ENCODE measurements at regions not wholly inside any gene's neighbourhood (a gene's known extent, or its start where the extent isn't known, plus 50 kb on each side); places are given as distances from the start of the nearest gene placed in this dataset.
"Not testable (repeated sequence)": the region's sequence is repeated elsewhere in the genome, so short reads cannot be mapped to it uniquely, and the experiment has no call there.

DNA sequence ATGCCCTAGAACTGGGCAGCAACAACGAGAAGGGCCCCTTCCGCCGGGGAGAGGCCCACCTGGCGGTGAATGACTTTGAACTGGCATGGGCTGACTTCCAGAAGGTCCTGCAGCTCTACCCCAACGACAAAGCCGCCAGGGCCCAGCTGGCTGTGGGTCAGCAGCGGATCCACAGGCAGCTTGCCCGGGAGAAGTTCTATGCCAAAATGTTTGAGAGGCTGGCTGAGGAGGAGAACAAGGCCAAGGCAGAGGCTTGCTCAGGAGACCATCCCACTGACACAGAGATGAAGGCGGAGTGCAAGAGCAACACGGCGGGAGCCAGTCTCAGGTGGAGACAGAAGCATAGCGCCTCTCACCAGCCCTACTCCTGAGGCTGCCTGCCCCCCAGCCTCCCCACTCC lies 276.6 kb downstream of the SPATA31A1 start:
- H3K4me3 ChIP-seq (ENCODE audit: low read depth in 2 of 2, low read length in 2 of 2); CTCF ChIA-PET; BruUV-seq (replicated peaks); POLR2A ChIA-PET; H3K36me3 ChIP-seq (ENCODE audit: control insufficient read depth, insufficient read depth, low read length); intact Hi-C loops (cut with micrococcal nuclease; ENCODE audit: unreplicated experiment); H3K27me3 ChIP-seq (ENCODE audit: control insufficient read depth, insufficient read depth, low read length); ATAC-seq; H3K4me1 ChIP-seq (ENCODE audit: control insufficient read depth, insufficient read depth, low read length); H3K27ac ChIP-seq (ENCODE audit: low read length); DNase-seq (ENCODE audit: low read depth, low spot score); H3K9me3 ChIP-seq (ENCODE audit: control insufficient read depth, insufficient read depth, low read depth, low read length); in situ Hi-C loops (cut with HindIII; ENCODE audit: low pct_unique_long_range_greater_than_20kb, low sequenced_read_pairs): not testable (repeated sequence)

DNA sequence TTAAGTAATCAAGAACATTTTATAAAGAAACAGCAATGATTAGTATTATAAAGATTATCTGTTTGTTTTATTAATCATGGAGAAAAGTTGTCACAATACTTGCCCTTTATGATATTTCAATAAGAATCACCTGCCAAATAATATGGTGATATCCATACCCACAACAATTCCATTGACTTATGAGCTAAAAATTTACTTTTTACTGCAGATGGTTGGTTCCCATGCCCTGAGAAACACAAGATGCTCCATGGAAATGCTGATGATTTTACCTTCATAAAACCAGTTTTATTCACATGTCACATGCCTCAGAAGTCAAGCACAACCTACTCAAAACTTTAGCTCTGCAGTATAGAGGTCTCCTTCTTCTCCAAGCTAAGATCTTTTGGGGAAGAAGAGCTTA lies 293.6 kb downstream of the SPATA31A1 start:
- intact Hi-C loops (cut with micrococcal nuclease; ENCODE audit: unreplicated experiment): not testable (repeated sequence)

DNA sequence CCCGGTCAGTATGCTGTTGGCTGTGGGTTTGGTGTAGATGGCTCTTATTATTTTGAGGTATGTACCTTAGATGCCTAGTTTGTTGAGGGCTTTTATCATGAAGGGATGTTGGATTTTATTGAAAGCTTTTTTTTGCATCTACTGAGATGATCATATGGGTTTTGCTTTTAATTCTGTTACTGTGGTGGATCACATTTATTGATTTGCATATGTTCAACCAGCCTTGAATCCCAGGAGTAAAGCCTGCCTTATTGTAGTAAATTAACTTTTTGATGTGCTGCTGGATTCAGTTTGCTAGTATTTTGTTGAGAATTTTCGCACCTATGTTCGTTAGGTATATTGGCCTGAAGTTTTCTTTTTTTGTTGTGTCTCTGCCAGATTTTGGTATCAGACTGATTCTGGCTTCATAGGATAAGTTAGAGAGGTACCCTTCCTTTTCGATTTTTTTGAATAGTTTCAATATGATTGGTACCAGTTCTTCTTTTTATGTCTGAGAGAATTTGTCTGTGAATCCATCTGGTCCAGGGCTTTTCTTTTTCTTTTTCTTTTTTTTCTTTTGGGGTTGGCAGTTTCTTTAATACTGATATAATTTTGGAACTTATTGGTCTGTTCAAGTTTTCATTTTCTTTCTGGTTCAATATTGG lies 301.6 kb downstream of the SPATA31A1 start:
- in situ Hi-C loops (cut with HindIII; ENCODE audit: low pct_unique_long_range_greater_than_20kb, low sequenced_read_pairs); DNase-seq (ENCODE audit: low read depth, low spot score); BruUV-seq (replicated peaks); H3K27me3 ChIP-seq (ENCODE audit: control insufficient read depth, insufficient read depth, low read length); H3K4me3 ChIP-seq (ENCODE audit: low read depth in 2 of 2, low read length in 2 of 2); H3K36me3 ChIP-seq (ENCODE audit: control insufficient read depth, insufficient read depth, low read length); ATAC-seq; H3K4me1 ChIP-seq (ENCODE audit: control insufficient read depth, insufficient read depth, low read length); CTCF ChIA-PET; H3K9me3 ChIP-seq (ENCODE audit: control insufficient read depth, insufficient read depth, low read depth, low read length); H3K27ac ChIP-seq (ENCODE audit: low read length); intact Hi-C loops (cut with micrococcal nuclease; ENCODE audit: unreplicated experiment); POLR2A ChIA-PET: not testable (repeated sequence)

More for the DNA sequence above, 293.6 kb downstream of the SPATA31A1 start:
- in situ Hi-C loops (cut with HindIII; ENCODE audit: low pct_unique_long_range_greater_than_20kb, low sequenced_read_pairs); DNase-seq (ENCODE audit: low read depth, low spot score); ATAC-seq; H3K9me3 ChIP-seq (ENCODE audit: control insufficient read depth, insufficient read depth, low read depth, low read length); H3K27ac ChIP-seq (ENCODE audit: low read length); H3K36me3 ChIP-seq (ENCODE audit: control insufficient read depth, insufficient read depth, low read length); BruUV-seq (replicated peaks); H3K4me3 ChIP-seq (ENCODE audit: low read depth in 2 of 2, low read length in 2 of 2); H3K4me1 ChIP-seq (ENCODE audit: control insufficient read depth, insufficient read depth, low read length); CTCF ChIA-PET; H3K27me3 ChIP-seq (ENCODE audit: control insufficient read depth, insufficient read depth, low read length); POLR2A ChIA-PET: not testable (repeated sequence)

DNA sequence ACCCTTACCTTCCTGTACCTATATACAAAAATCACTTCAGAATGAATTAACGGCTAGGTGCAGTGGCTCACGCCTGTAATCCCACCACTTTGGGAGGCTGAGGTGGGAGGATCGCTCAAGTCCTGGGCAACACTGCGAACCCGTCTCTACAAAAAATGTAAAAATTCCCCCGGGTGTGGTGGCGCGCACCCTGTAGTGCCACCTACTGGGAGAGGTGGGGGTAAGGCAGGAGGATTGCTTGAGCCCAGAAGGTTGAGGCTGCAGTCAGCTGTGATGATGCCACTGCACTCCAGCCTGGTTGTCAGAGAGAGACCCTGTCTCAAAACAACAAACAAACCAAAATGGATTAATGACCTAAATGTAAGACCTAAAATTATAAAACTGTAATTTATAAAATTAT lies 307.6 kb downstream of the SPATA31A1 start:
- H3K4me3 ChIP-seq (ENCODE audit: low read depth in 2 of 2, low read length in 2 of 2); intact Hi-C loops (cut with micrococcal nuclease; ENCODE audit: unreplicated experiment); H3K4me1 ChIP-seq (ENCODE audit: control insufficient read depth, insufficient read depth, low read length); H3K9me3 ChIP-seq (ENCODE audit: control insufficient read depth, insufficient read depth, low read depth, low read length); POLR2A ChIA-PET; DNase-seq (ENCODE audit: low read depth, low spot score); CTCF ChIA-PET; H3K27ac ChIP-seq (ENCODE audit: low read length); in situ Hi-C loops (cut with HindIII; ENCODE audit: low pct_unique_long_range_greater_than_20kb, low sequenced_read_pairs); BruUV-seq (replicated peaks); H3K36me3 ChIP-seq (ENCODE audit: control insufficient read depth, insufficient read depth, low read length); ATAC-seq; H3K27me3 ChIP-seq (ENCODE audit: control insufficient read depth, insufficient read depth, low read length): not testable (repeated sequence)

DNA sequence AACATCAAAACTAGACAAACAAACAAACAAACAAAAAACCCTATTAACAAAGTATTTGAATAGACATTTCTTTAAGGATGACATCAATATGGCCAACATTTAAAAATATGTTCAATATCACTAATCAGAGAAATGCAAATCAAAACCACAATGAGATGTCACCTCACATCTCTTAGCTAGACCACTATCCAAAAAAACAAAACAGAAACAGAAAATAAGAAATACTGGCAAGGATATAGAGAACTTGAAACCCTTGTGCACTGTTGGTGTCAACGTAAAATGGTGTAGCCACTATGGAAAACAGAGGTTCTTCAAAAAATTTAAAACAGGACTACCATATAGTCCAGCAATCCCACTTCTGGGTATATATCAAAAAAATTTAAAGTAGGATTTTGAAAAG lies 308.2 kb downstream of the SPATA31A1 start:
- H3K27me3 ChIP-seq (ENCODE audit: control insufficient read depth, insufficient read depth, low read length); POLR2A ChIA-PET; CTCF ChIA-PET; H3K4me1 ChIP-seq (ENCODE audit: control insufficient read depth, insufficient read depth, low read length); H3K36me3 ChIP-seq (ENCODE audit: control insufficient read depth, insufficient read depth, low read length); ATAC-seq; H3K9me3 ChIP-seq (ENCODE audit: control insufficient read depth, insufficient read depth, low read depth, low read length); BruUV-seq (replicated peaks); in situ Hi-C loops (cut with HindIII; ENCODE audit: low pct_unique_long_range_greater_than_20kb, low sequenced_read_pairs); H3K27ac ChIP-seq (ENCODE audit: low read length); DNase-seq (ENCODE audit: low read depth, low spot score); H3K4me3 ChIP-seq (ENCODE audit: low read depth in 2 of 2, low read length in 2 of 2); intact Hi-C loops (cut with micrococcal nuclease; ENCODE audit: unreplicated experiment): not testable (repeated sequence)

DNA sequence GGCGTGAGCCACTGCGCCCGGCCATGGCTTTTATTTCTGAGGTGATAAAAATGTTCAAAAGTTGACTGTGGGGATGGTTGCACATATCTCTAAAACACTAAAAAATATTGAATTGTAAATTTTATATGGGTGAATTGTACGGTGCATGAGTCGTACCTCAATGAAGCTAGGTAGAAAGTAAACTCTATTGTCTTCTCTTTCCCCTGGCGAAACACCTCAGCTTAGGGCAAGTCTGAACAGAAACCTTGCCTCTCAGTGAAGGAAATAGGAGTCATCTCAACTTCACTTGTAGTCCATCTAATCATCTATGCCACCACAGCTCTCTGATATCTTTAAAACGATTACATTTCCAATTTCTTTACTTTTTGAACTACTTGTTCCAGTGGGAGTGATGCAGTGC lies 309.6 kb downstream of the SPATA31A1 start:
- in situ Hi-C loops (cut with HindIII; ENCODE audit: low pct_unique_long_range_greater_than_20kb, low sequenced_read_pairs); H3K4me1 ChIP-seq (ENCODE audit: control insufficient read depth, insufficient read depth, low read length); POLR2A ChIA-PET; CTCF ChIA-PET; ATAC-seq; H3K9me3 ChIP-seq (ENCODE audit: control insufficient read depth, insufficient read depth, low read depth, low read length); DNase-seq (ENCODE audit: low read depth, low spot score); H3K36me3 ChIP-seq (ENCODE audit: control insufficient read depth, insufficient read depth, low read length); H3K27ac ChIP-seq (ENCODE audit: low read length); intact Hi-C loops (cut with micrococcal nuclease; ENCODE audit: unreplicated experiment); H3K27me3 ChIP-seq (ENCODE audit: control insufficient read depth, insufficient read depth, low read length); H3K4me3 ChIP-seq (ENCODE audit: low read depth in 2 of 2, low read length in 2 of 2); BruUV-seq (replicated peaks): not testable (repeated sequence)

DNA sequence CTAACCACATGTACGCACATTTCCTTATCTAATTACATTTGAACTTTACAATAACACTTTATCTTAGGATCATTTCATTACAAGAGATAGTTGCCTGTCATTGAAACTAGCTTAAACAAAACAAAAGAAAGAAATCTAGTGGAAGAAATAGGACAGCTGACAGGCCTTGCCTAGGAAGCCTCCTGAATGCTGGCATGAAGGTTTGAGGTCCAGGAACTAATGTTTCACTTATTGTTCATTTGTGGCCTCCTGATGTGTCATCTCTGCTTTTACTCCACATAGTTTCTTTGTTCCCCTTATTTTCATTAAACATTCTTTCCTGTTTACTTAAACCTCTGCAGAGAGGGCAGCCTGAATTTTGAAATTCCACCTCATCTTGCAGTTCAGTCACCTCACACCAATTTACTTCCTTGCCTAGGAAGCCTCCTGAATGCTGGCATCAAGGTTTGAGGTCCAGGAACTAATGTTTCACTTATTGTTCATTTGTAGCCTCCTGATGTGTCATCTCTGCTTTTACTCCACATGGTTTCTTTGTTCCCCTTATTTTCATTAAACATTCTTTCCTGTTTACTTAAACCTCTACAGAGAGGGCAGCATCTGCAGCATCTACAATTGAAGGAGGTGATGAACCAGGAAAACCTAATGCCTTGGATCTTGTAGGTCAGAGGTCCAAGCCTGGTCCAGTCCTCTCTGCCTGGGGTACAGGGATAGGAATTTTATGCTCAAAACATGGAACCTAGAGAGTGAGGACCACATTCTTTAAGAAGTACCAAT lies 319.2 kb downstream of the SPATA31A1 start:
- H3K27me3 ChIP-seq (ENCODE audit: control insufficient read depth, insufficient read depth, low read length); in situ Hi-C loops (cut with HindIII; ENCODE audit: low pct_unique_long_range_greater_than_20kb, low sequenced_read_pairs); CTCF ChIA-PET; BruUV-seq (replicated peaks); H3K36me3 ChIP-seq (ENCODE audit: control insufficient read depth, insufficient read depth, low read length); H3K27ac ChIP-seq (ENCODE audit: low read length); DNase-seq (ENCODE audit: low read depth, low spot score); POLR2A ChIA-PET; H3K4me1 ChIP-seq (ENCODE audit: control insufficient read depth, insufficient read depth, low read length); H3K4me3 ChIP-seq (ENCODE audit: low read depth in 2 of 2, low read length in 2 of 2); H3K9me3 ChIP-seq (ENCODE audit: control insufficient read depth, insufficient read depth, low read depth, low read length); intact Hi-C loops (cut with micrococcal nuclease; ENCODE audit: unreplicated experiment): not testable (repeated sequence)
- ATAC-seq: peak; percentile 51; the same call in 1 of the 2 replicates
